ENCODE measurements at regions not wholly inside any gene's neighbourhood (a gene's known extent, or its start where the extent isn't known, plus 50 kb on each side); places are given as distances from the start of the nearest gene placed in this dataset.

DNA sequence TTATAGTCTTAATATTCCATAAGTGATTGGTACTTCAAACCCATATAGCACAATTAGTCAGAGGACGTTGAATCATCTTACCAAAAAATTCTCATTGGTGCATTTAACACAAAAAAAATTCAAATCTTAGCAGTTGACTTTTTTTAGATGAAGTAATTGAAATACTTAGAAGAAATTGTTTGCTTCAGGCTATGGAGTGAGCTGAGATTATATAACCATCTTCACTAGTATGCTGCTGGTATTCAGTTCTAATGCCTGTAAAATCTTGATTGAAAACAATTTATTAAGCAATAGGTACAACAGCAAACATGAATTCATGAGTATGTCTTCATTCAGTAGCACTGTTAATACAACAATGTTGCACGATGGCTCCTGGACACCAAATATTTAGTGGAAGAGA lies 250.0 kb downstream of the GPM6A start:
- TF ChIP-seq, protein P1, sequence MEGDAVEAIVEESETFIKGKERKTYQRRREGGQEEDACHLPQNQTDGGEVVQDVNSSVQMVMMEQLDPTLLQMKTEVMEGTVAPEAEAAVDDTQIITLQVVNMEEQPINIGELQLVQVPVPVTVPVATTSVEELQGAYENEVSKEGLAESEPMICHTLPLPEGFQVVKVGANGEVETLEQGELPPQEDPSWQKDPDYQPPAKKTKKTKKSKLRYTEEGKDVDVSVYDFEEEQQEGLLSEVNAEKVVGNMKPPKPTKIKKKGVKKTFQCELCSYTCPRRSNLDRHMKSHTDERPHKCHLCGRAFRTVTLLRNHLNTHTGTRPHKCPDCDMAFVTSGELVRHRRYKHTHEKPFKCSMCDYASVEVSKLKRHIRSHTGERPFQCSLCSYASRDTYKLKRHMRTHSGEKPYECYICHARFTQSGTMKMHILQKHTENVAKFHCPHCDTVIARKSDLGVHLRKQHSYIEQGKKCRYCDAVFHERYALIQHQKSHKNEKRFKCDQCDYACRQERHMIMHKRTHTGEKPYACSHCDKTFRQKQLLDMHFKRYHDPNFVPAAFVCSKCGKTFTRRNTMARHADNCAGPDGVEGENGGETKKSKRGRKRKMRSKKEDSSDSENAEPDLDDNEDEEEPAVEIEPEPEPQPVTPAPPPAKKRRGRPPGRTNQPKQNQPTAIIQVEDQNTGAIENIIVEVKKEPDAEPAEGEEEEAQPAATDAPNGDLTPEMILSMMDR (conservative IDR thresholded peaks at IDR 0.05; ENCODE audit: low read depth in 2 of 2): no peak
- no peak for TF ChIP-seq EZH2 (IDR thresholded peaks at IDR 0.05; ENCODE audit: low read depth, unreplicated experiment)
- TF ChIP-seq ZNF114 (CRISPR knock-in tag; IDR thresholded peaks at IDR 0.05): no peak
- no peak for TF ChIP-seq EZH2phosphoT487 (IDR thresholded peaks at IDR 0.05; ENCODE audit: unreplicated experiment)
- TF ChIP-seq, protein P2, sequence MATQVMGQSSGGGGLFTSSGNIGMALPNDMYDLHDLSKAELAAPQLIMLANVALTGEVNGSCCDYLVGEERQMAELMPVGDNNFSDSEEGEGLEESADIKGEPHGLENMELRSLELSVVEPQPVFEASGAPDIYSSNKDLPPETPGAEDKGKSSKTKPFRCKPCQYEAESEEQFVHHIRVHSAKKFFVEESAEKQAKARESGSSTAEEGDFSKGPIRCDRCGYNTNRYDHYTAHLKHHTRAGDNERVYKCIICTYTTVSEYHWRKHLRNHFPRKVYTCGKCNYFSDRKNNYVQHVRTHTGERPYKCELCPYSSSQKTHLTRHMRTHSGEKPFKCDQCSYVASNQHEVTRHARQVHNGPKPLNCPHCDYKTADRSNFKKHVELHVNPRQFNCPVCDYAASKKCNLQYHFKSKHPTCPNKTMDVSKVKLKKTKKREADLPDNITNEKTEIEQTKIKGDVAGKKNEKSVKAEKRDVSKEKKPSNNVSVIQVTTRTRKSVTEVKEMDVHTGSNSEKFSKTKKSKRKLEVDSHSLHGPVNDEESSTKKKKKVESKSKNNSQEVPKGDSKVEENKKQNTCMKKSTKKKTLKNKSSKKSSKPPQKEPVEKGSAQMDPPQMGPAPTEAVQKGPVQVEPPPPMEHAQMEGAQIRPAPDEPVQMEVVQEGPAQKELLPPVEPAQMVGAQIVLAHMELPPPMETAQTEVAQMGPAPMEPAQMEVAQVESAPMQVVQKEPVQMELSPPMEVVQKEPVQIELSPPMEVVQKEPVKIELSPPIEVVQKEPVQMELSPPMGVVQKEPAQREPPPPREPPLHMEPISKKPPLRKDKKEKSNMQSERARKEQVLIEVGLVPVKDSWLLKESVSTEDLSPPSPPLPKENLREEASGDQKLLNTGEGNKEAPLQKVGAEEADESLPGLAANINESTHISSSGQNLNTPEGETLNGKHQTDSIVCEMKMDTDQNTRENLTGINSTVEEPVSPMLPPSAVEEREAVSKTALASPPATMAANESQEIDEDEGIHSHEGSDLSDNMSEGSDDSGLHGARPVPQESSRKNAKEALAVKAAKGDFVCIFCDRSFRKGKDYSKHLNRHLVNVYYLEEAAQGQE (IDR thresholded peaks at IDR 0.05; ENCODE audit: unreplicated experiment): no peak
- TF ChIP-seq JUNB (IDR thresholded peaks at IDR 0.05; ENCODE audit: unreplicated experiment): no peak
- no peak for TF ChIP-seq CREB1 (CRISPR knock-in tag; IDR thresholded peaks at IDR 0.05; ENCODE audit: low read depth)
- TF ChIP-seq POLR2AphosphoS5 (IDR thresholded peaks at IDR 0.05; ENCODE audit: low read depth): no peak
- TF ChIP-seq, protein P3, sequence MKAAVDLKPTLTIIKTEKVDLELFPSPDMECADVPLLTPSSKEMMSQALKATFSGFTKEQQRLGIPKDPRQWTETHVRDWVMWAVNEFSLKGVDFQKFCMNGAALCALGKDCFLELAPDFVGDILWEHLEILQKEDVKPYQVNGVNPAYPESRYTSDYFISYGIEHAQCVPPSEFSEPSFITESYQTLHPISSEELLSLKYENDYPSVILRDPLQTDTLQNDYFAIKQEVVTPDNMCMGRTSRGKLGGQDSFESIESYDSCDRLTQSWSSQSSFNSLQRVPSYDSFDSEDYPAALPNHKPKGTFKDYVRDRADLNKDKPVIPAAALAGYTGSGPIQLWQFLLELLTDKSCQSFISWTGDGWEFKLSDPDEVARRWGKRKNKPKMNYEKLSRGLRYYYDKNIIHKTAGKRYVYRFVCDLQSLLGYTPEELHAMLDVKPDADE (IDR thresholded peaks at IDR 0.05): no peak
- no peak for TF ChIP-seq NANOG (IDR thresholded peaks at IDR 0.05; ENCODE audit: borderline replicate concordance)

All from GM23338 (cell line).